SK-N-SH (cell line): ENCODE measurements at regions not wholly inside any gene's neighbourhood (a gene's known extent, or its start where the extent isn't known, plus 50 kb on each side); places are given as distances from the start of the nearest gene placed in this dataset.

ENCODE experiments used
- CTCF ChIA-PET: fragments of 300-600, 350-600 bp; formaldehyde crosslinking; extraction: SDS; loops from one replicate; lab custom pipeline; 2021; lab: Yijun Ruan, JAX
- POLR2A ChIA-PET: fragments of 350-600 bp; sonication (Branson Sonifier 250); formaldehyde crosslinking; extraction: SDS; loops from one replicate; lab custom pipeline; 2020; ENCODE audit warnings: antibody characterized with exemption, inconsistent platforms; lab: Yijun Ruan, JAX
- DNase-seq: peaks from one replicate; pipeline ENCODE4 v3.0.0; 2012
- H2AFZ ChIP-seq: fragments of 200-600 bp; sonication (generic); 2 replicates; pipeline ENCODE4 v1.8.1; 2016; ENCODE audit warnings: antibody characterized with exemption, mild to moderate bottlenecking, low read depth
- H3F3A ChIP-seq: fragments of 200-600 bp; sonication (generic); replicated peaks from 2 replicates; pipeline ENCODE3; 2016; ENCODE audit warnings: antibody characterized with exemption, mild to moderate bottlenecking; ENCODE audit not compliant: insufficient read depth
- H3K27ac ChIP-seq, 2 experiments: fragments of 200-500 bp in 1 of 2; fragments of 200-600 bp in 1 of 2; sonication (Bioruptor generic) in 1 of 2; sonication (generic), shearing (Covaris generic) in 1 of 2; 2 replicates each; pipeline versions ENCODE4 v1.5.1 to v1.6.1; 2014 to 2016; ENCODE audit warnings: low read depth in 2 of 2, inconsistent platforms in 1 of 2, low read length in 1 of 2, mild to moderate bottlenecking in 1 of 2, mixed read lengths in 1 of 2
- H3K27me3 ChIP-seq: fragments of 200-600 bp; sonication (generic), shearing (Covaris generic); 2 replicates; pipeline ENCODE4 v1.6.1; 2016; ENCODE audit warnings: mixed run types; ENCODE audit not compliant: insufficient read depth
- H3K36me3 ChIP-seq, 2 experiments: fragments of 200-500 bp in 1 of 2; fragments of 200-600 bp in 1 of 2; sonication (Bioruptor generic) in 1 of 2; sonication (generic) in 1 of 2; replicated peaks in 1 of 2; 2 replicates each; pipeline versions ENCODE3 to v1.5.1; 2014 to 2016; ENCODE audit warnings: low read length in 1 of 2, mild to moderate bottlenecking in 1 of 2; ENCODE audit not compliant: insufficient read depth in 2 of 2, control insufficient read depth in 1 of 2
- H3K4me1 ChIP-seq, 2 experiments: fragments of 200-500 bp in 1 of 2; fragments of 200-600 bp in 1 of 2; sonication (Bioruptor generic) in 1 of 2; sonication (generic), shearing (Covaris generic) in 1 of 2; 2 replicates each; pipeline versions ENCODE4 v1.5.1 to v1.6.1; 2014 to 2016; ENCODE audit warnings: low read depth in 1 of 2, low read length in 1 of 2, mixed run types in 1 of 2; ENCODE audit not compliant: insufficient read depth in 2 of 2, control insufficient read depth in 1 of 2
- H3K4me2 ChIP-seq: fragments of 200-600 bp; sonication (generic), shearing (Covaris generic); 2 replicates; pipeline ENCODE4 v1.6.1; 2017; ENCODE audit warnings: mixed run types
- H3K4me3 ChIP-seq, 2 experiments: fragments of 200-500 bp in 1 of 2; fragments of 200-600 bp in 1 of 2; sonication (Bioruptor generic) in 1 of 2; sonication (generic), shearing (Covaris generic) in 1 of 2; 2 replicates each; pipeline versions ENCODE4 v1.5.1 to v1.8.1; 2014 to 2016; ENCODE audit warnings: low read depth in 2 of 2, inconsistent platforms in 1 of 2, low read length in 1 of 2, mild to moderate bottlenecking in 1 of 2, mixed read lengths in 1 of 2, moderate library complexity in 1 of 2
- H3K79me2 ChIP-seq: fragments of 200-600 bp; sonication (generic); 2 replicates; pipeline ENCODE4 v1.8.1; 2017; ENCODE audit warnings: mild to moderate bottlenecking; ENCODE audit not compliant: insufficient read depth
- H3K9ac ChIP-seq: fragments of 200-600 bp; sonication (generic); 2 replicates; pipeline ENCODE4 v1.6.1; 2017; ENCODE audit warnings: mixed run types
- H3K9me2 ChIP-seq: fragments of 200-600 bp; sonication (generic); 2 replicates; pipeline ENCODE4 v1.6.1; 2017; ENCODE audit warnings: mixed run types
- H3K9me3 ChIP-seq: fragments of 200-600 bp; sonication (generic); 2 replicates; pipeline ENCODE4 v1.6.1; 2017; ENCODE audit warnings: mixed run types, mild to moderate bottlenecking, moderate library complexity
- H4K20me1 ChIP-seq: fragments of 200-600 bp; sonication (generic); 2 replicates; pipeline ENCODE4 v1.6.1; 2017; ENCODE audit warnings: mild to moderate bottlenecking, mixed run types; ENCODE audit not compliant: insufficient read depth
- ELF1 ChIP-seq: IDR thresholded peaks from 2 replicates; pipeline ENCODE4 v1.4.0; 2012
- EP300 ChIP-seq, 2 experiments: IDR thresholded peaks; 2 replicates each; pipeline versions ENCODE4 v1.4.0 to v1.6.1; 2012; ENCODE audit warnings: borderline replicate concordance in 1 of 2, low read depth in 1 of 2, low read length in 1 of 2
- EZH2phosphoT487 ChIP-seq: fragments of 200-600 bp; sonication (generic); IDR thresholded peaks from 2 replicates; pipeline ENCODE4 v1.6.1; 2017; ENCODE audit warnings: low read depth, mixed run types, mild to moderate bottlenecking, antibody characterized with exemption, moderate library complexity, borderline replicate concordance
- GABPA ChIP-seq: IDR thresholded peaks from 2 replicates; pipeline ENCODE4 v1.4.0; 2012; ENCODE audit warnings: low read depth, mild to moderate bottlenecking
- RCOR1 ChIP-seq: fragments of 150-350 bp; IDR thresholded peaks from 2 replicates; pipeline ENCODE4 v1.6.1; 2017; ENCODE audit warnings: antibody characterized with exemption, low read length
- RFX5 ChIP-seq: IDR thresholded peaks from 2 replicates; pipeline ENCODE4 v1.6.1; 2012; ENCODE audit warnings: mild to moderate bottlenecking, improper control_type of control experiment, low read length
- SMC3 ChIP-seq: IDR thresholded peaks from 2 replicates; pipeline ENCODE4 v1.6.1; 2012; ENCODE audit warnings: low read depth, low read length, improper control_type of control experiment
- TAF1 ChIP-seq: IDR thresholded peaks from 2 replicates; pipeline ENCODE4 v1.6.1; 2012; ENCODE audit warnings: low read depth, mild to moderate bottlenecking, low read length, moderate library complexity, borderline replicate concordance
- TEAD4 ChIP-seq: IDR thresholded peaks from 2 replicates; pipeline ENCODE4 v1.4.0; 2012; ENCODE audit warnings: mild to moderate bottlenecking, borderline replicate concordance; ENCODE audit not compliant: insufficient read depth
- WGBS: methylation state at CpG from one replicate; pipeline ENCODE4 v1.1.6; 2017; ENCODE audit warnings: low lambda C conversion rate; 5-methylcytosine and 5-hydroxymethylcytosine counted together
- TF ChIP-seq, protein P1 (sequence below): fragments of 150-350 bp; IDR thresholded peaks from 2 replicates; pipeline ENCODE4 v1.6.1; 2017; ENCODE audit warnings: antibody characterized with exemption, low read length, low read depth, borderline replicate concordance
- TF ChIP-seq, protein P2 (sequence below): IDR thresholded peaks from 2 replicates; pipeline ENCODE4 v1.6.1; 2012; ENCODE audit warnings: mild to moderate bottlenecking, low read depth, low read length, moderate library complexity
- TF ChIP-seq, protein P3 (sequence below): IDR thresholded peaks from 2 replicates; pipeline ENCODE4 v1.4.0; 2012; ENCODE audit warnings: low read depth

DNA sequence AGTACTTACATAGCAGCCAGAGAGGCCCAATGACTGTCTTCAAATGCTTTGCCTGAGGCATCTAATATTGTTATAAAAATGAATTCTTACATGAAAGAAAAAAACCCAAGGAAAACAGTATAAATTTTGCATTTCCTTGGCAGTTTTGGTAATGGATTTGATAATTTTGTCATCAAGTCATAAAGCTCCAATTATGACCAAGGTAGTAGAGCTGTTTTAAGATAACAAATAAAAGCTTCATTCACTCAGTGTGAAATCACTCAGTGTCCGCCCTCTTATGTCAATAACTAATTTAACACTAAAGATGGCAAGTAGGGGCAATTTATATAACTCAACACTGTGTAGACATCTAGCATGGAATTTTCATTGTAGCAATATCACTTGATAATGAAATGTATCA lies 193.9 kb downstream of the ANKRD7 start (continued):
- TF ChIP-seq SMC3: no peak

DNA sequence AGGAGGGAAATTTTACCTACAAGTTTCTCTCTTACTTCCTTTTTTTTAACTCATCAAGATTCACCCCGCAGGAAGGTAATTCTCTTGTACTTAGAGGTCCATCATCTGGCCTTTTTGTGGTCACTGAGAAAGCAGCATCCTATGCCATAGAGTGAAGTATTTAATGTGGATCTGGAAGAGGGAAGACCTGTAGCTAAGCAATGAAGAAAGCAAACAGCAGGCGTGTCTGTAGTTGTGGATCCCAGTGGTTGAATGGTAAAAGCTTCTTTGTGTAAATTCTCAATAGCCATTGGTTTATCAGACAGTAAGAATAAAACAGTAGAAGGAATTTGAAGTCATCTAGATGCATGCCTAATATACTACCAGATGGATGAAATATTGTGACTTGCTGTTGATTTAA lies 196.4 kb downstream of the ANKRD7 start:
- H3K4me2 ChIP-seq: no peak overlapping the region
- H3K4me3 ChIP-seq: no peak overlapping the region
- 31% methylated on average over 2 of the region's 2 CpGs for WGBS
- H3K4me1 ChIP-seq: no peaks in the 10 kb centered on the region
- POLR2A ChIA-PET: no interaction called here
- H4K20me1 ChIP-seq: no peaks in the 10 kb centered on the region
- CTCF ChIA-PET: no interaction called here
- H3K36me3 ChIP-seq: no peaks in the 10 kb centered on the region
- no peaks in the 10 kb centered on the region for H3K27me3 ChIP-seq
- H3K27ac ChIP-seq: no peak overlapping the region
- no peak overlapping the region for H3K9ac ChIP-seq
- H3K9me3 ChIP-seq: no peaks in the 10 kb centered on the region
- DNase-seq: no peak
- H3F3A ChIP-seq: no peaks in the 10 kb centered on the region
- no peak overlapping the region for H2AFZ ChIP-seq
- H3K79me2 ChIP-seq: no peaks in the 10 kb centered on the region
- TF ChIP-seq RFX5: no peak
- TF ChIP-seq TAF1: no peak
- no peak for TF ChIP-seq GABPA
- TF ChIP-seq, protein P1, sequence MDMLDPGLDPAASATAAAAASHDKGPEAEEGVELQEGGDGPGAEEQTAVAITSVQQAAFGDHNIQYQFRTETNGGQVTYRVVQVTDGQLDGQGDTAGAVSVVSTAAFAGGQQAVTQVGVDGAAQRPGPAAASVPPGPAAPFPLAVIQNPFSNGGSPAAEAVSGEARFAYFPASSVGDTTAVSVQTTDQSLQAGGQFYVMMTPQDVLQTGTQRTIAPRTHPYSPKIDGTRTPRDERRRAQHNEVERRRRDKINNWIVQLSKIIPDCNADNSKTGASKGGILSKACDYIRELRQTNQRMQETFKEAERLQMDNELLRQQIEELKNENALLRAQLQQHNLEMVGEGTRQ: no peak
- TF ChIP-seq ELF1: no peak
- no peak for TF ChIP-seq TEAD4
- TF ChIP-seq, protein P2, sequence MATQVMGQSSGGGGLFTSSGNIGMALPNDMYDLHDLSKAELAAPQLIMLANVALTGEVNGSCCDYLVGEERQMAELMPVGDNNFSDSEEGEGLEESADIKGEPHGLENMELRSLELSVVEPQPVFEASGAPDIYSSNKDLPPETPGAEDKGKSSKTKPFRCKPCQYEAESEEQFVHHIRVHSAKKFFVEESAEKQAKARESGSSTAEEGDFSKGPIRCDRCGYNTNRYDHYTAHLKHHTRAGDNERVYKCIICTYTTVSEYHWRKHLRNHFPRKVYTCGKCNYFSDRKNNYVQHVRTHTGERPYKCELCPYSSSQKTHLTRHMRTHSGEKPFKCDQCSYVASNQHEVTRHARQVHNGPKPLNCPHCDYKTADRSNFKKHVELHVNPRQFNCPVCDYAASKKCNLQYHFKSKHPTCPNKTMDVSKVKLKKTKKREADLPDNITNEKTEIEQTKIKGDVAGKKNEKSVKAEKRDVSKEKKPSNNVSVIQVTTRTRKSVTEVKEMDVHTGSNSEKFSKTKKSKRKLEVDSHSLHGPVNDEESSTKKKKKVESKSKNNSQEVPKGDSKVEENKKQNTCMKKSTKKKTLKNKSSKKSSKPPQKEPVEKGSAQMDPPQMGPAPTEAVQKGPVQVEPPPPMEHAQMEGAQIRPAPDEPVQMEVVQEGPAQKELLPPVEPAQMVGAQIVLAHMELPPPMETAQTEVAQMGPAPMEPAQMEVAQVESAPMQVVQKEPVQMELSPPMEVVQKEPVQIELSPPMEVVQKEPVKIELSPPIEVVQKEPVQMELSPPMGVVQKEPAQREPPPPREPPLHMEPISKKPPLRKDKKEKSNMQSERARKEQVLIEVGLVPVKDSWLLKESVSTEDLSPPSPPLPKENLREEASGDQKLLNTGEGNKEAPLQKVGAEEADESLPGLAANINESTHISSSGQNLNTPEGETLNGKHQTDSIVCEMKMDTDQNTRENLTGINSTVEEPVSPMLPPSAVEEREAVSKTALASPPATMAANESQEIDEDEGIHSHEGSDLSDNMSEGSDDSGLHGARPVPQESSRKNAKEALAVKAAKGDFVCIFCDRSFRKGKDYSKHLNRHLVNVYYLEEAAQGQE: no peak
- no peak for TF ChIP-seq RCOR1
- H3K9me2 ChIP-seq: peaks cover 4% of the 10 kb centered on the region; the same call in 1 of the 2 replicates

DNA sequence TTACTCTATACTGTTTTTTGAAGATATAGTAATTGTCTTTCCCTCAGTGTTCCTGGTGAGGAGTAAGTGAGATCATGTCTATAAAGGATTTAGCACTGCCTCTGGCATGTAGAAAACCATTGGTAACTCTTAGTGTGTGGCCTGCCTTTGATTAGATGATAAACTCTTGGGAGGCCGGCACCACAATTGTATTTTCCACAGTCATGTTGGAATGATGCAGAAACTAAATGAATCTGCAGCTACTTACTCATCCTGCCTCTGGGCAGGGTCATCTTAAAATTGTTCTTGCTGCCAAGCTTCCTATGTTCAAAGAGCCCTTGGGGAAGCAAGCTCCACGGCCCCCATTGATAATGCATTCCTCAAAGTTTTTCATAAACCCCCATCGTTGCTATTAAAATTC lies 204.6 kb downstream of the ANKRD7 start:
- no peaks in the 10 kb centered on the region for H3F3A ChIP-seq
- H3K4me1 ChIP-seq: no peaks in the 10 kb centered on the region
- 12% methylated on average over 3 of the region's 3 CpGs for WGBS
- H2AFZ ChIP-seq: no peak overlapping the region
- TF ChIP-seq EZH2phosphoT487: no peak
- TF ChIP-seq SMC3: no peak
- TF ChIP-seq EP300 (IDR thresholded peaks at IDR 0.05; ENCODE audit: borderline replicate concordance in 1 of 2, low read depth in 1 of 2, low read length in 1 of 2): no peak
- TF ChIP-seq, protein P3, sequence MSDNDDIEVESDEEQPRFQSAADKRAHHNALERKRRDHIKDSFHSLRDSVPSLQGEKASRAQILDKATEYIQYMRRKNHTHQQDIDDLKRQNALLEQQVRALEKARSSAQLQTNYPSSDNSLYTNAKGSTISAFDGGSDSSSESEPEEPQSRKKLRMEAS: no peak
- H3K27ac ChIP-seq: no peak overlapping the region
- H3K9ac ChIP-seq: no peak overlapping the region
- DNase-seq: no peak
- no peaks in the 10 kb centered on the region for H3K36me3 ChIP-seq
- H3K79me2 ChIP-seq: no peaks in the 10 kb centered on the region
- no peaks in the 10 kb centered on the region for H3K9me3 ChIP-seq
- H4K20me1 ChIP-seq: no peaks in the 10 kb centered on the region
- 0 out of 2 replicates have a peak, but pooled peaks cover 1% of the 10 kb centered on the region for H3K9me2 ChIP-seq
- H3K4me2 ChIP-seq: no peak overlapping the region
- ChIA-PET CTCF (no interaction called here), POLR2A (no interaction called here)
- H3K27me3 ChIP-seq: no peaks in the 10 kb centered on the region
- no peak overlapping the region for H3K4me3 ChIP-seq
